SW480 (cell line): ENCODE measurements at regions not wholly inside any gene's neighbourhood (a gene's known extent, or its start where the extent isn't known, plus 50 kb on each side); places are given as distances from the start of the nearest gene placed in this dataset.
"Not testable (repeated sequence)": the region's sequence is repeated elsewhere in the genome, so short reads cannot be mapped to it uniquely, and the experiment has no call there.

ENCODE experiments used
- DNase-seq: peaks from one replicate; pipeline ENCODE4 v3.0.0-alpha.2; 2016; ENCODE audit warnings: low spot score

DNA sequence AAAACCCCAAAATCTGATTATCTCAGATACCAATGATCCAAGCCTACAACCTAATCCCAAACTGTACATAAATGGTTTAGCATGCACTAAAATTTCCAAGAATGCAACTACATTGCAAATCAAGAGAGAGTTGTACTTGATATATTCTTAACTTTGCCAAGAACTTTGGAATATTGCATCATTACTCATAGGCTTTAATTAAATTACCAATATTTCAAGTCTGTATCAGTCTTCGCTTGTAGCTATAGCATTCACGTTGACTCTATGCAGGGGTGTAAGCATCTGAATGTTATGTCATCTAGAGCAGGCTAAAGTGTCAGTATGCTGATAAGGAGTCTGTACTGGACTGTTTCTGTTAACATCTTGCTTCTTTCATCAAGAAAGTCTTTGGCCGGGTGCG, 56.3 kb downstream of the FOXI3 start:
- DNase-seq: no peak

GRCh38 chr2:88377641-88377991, 74.9 kb downstream of the FOXI3 start:
- DNase-seq: no peak

DNA sequence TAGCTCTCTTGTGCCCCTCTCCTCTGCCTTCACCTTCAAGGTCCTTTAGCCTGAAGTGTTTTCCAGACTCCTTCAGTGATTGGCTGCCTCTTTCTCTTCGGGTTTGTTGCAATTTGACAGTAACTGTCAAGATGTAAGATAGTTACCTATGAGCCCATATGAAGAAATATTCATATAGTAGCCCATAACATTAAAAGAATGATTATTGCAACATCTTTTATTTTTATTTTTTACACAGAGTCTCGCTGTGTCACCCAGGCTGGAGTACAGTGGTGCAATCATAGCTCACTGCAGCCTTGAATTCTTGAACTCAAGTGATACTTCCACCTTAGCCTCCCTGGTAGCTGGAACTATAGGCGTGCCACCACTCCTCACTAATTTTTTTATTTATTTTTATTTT, 80.5 kb downstream of the FOXI3 start:
- no peak for DNase-seq

DNA sequence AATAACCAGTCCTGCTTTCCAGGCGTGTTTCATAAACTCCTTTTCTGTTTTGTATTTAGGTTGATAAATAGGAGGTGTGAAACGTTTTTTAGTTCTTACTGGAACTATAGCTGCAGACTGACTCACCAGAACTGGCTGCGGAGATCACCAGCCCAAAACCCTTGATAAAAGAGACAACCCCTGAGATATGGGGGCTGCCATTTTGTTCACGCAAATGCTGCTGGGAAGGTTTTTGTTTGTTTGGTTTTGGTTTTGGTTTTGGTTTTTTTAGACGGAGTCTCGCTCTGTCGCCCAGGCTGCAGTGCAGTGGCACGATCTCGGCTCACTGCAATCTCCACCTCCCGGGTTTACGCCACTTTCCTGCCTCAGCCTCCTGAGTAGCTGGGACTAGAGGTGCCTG, 87.1 kb downstream of the FOXI3 start:
- not testable (repeated sequence) for DNase-seq

- no peak for DNase-seq
Measured at GRCh38 chr2:88355486-88355885, 97.0 kb downstream of the FOXI3 start.

DNA sequence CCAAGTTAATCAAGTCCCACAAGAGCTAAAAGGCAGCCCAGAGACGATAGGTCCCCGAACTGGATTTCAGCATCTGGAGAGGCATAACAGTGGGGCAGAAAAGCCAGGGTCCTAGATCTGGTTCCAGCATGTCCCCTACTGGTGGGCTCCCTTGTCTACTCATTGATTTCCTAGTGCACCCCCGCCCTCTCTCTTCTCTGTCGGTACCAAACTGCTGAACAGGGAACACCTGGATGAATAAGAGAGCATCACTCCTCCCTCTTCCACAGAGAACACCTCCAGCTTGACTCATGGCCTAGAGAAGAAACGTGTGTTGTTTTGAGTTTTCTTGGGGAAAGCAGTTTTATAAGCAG, 101.3 kb downstream of the FOXI3 start:
- no peak for DNase-seq

- peak; percentile 49 for DNase-seq
Measured at GRCh38 chr2:88350331-88351248, 101.9 kb downstream of the FOXI3 start.

DNA sequence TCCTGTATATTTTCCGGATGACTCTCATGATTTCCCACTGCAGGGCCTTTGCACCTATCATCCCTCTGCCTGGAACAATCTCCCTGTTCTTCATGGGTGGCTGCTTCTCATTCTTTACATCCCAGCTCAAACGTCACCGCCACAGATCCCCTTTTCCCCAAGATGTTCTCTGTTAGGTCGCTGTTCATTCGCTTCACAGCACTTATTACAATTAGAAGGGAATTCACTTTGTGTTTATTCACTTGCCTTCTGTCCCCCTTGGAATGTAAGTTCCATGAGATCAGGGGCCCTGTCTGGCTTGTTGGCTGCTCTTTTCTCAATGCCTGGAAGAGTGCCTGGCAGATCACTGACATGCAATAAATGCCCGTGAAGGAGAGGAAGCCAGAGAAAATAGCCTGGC, 106.7 kb downstream of the FOXI3 start:
- no peak for DNase-seq

GRCh38 chr2:88342749-88343148, 109.7 kb downstream of the FOXI3 start:
- DNase-seq: no peak

DNA sequence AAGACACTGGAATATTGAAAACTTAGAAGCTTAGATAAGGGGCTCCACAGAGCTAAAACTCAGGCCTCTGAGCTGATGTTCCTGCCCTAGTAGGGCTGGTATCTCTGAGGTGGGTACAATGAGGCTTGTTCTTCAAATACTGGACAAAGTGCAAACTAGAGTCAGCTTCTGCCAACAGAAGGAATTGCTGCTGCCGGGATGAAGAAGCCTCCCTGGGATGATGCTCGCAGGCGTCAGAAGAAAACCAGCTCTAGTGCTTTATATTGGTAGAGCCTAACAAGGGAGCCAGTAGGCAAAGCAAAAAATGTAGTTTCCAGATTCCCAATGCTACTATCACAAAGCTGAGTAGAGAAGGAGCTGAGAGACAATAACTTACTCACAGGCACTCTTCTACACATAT, 118.1 kb downstream of the FOXI3 start:
- DNase-seq: no peak

DNA sequence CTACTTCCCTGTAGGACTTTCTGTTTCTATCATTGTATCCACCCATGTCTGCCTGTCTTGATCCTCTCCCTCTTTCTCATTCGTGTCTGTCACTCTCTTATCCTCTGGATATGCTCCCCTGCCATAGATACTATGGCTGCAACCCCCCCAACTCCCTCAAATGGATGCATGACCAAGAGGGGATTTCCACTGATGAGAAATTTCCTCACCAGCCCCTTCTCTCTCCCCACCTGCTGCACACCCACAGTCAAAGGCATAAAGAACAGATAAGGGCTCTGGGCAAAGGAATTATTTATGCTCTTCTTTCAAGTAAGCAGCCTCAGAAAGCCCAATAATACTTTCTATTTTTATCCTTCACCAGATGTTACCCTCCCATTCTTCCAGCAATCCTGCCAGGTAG, 121.3 kb downstream of the FOXI3 start:
- no peak for DNase-seq

GRCh38 chr2:88329815-88330603, 122.5 kb downstream of the FOXI3 start:
- peak; percentile 94 for DNase-seq

GRCh38 chr2:88321449-88322248, 130.8 kb downstream of the FOXI3 start:
- no peak for DNase-seq

DNA sequence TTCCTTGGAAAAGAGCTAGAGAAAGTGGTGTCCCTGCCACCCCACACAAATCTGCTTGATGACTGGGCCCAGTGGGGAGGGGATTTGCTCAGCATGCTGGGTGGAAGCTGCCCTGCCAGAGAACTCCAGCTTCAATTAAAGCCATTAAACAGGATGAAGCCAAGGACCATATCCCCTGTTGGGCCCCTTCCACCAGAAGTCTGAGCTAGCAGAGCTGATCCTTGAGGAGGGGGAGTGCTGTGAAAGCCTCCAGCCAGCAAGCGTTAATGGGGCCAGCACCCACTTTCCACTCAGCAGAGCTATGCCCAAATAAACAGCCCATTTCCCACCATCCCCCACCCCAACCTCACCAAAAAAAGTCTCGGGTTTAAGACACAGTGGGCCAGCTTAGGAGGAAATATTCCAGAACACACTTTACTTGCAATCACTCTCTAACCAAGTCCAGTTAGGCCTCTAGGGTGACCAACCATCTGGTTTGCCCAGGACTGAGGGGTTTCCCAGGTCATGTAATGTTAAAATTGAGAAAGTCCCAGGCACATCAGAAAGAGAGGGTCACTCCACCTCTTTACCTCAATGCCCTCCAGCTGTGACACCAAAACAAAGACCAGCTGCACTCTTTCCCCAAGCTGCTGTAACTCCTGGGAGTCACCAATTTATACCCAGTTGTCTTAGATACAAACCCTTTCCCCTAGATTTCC, 132.3 kb downstream of the FOXI3 start:
- DNase-seq: no peak

DNA sequence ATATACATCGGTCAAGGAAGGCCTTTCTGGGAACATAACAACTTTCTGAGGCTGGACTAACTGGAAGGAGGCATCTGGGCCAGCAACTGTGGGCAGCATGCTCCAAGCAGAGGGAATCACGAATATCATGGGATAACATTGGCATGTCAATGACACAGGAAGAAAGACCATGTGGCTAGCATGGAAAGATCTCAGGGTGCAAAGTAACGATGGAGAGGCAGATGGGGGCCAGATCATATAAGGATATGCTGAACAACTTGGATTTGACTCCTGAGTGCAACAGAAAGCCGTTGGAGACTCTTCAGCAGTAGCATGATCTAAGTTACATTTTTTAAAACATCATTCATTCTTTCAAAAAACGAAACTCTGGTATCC, 133.6 kb downstream of the FOXI3 start:
- no peak for DNase-seq

GRCh38 chr2:88318071-88318955, 134.2 kb downstream of the FOXI3 start:
- no peak for DNase-seq

DNA sequence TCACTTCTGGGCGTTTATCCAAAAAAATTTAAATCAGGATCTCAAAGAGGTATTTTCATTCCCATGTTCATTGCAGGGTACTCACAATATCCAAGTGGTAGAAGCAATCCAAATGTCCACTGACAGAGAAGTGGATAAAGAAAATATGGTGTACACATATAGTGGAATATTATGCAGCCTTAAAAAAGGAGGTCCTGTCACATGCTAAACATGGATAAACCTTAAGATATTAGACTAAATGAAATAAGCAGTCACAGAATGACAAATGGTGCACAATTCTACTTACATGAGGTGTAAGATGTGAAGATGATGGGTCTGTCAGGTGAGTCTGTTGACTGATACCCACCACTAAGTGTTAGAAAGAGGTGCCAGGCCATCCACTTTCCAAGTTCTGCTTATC, 140.6 kb downstream of the THNSL2 start:
- DNase-seq: no peak

GRCh38 chr2:88307817-88308216, 137.7 kb downstream of the THNSL2 start:
- DNase-seq: peak; percentile 39

- DNase-seq: no peak
Measured at GRCh38 chr2:88303865-88304264, 133.7 kb downstream of the THNSL2 start.

DNA sequence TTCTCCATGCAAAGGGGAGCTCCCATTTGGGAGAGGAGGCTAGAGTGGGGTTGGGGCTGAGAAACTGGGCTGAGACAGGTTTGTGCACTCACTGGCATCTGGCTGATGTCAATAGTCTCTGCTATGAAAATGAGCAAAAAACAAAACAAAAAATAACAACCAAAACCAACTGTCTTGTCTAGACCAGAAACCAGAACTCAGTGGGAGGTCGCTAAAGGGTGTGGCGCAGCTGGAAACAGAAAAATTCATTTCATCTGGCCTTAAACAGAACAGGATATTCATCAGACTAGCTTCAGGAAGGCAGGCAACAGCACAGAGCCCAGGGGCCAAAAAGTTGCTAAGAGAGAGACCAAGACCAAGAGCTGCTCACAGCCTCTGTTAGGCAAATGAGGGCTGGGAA, 126.1 kb downstream of the THNSL2 start:
- no peak for DNase-seq
